ENCODE measurements at regions not wholly inside any gene's neighbourhood (a gene's known extent, or its start where the extent isn't known, plus 50 kb on each side); places are given as distances from the start of the nearest gene placed in this dataset.

- TF ChIP-seq, protein P1, sequence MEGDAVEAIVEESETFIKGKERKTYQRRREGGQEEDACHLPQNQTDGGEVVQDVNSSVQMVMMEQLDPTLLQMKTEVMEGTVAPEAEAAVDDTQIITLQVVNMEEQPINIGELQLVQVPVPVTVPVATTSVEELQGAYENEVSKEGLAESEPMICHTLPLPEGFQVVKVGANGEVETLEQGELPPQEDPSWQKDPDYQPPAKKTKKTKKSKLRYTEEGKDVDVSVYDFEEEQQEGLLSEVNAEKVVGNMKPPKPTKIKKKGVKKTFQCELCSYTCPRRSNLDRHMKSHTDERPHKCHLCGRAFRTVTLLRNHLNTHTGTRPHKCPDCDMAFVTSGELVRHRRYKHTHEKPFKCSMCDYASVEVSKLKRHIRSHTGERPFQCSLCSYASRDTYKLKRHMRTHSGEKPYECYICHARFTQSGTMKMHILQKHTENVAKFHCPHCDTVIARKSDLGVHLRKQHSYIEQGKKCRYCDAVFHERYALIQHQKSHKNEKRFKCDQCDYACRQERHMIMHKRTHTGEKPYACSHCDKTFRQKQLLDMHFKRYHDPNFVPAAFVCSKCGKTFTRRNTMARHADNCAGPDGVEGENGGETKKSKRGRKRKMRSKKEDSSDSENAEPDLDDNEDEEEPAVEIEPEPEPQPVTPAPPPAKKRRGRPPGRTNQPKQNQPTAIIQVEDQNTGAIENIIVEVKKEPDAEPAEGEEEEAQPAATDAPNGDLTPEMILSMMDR (IDR thresholded peaks at IDR 0.05), result no peak
These were observed 177.3 kb upstream of the NAALADL2 start for GRCh38 chr3:174681784-174682183.

- TF ChIP-seq, protein P1 (IDR thresholded peaks at IDR 0.05), result no peak
These were observed 173.3 kb upstream of the NAALADL2 start for GRCh38 chr3:174685796-174686195.

- TF ChIP-seq, protein P1 (IDR thresholded peaks at IDR 0.05), result no peak
These were observed 161.8 kb upstream of the NAALADL2 start for GRCh38 chr3:174697310-174697709.

GRCh38 chr3:174700736-174701135 is 158.4 kb upstream of the NAALADL2 start:
- TF ChIP-seq, protein P1 (IDR thresholded peaks at IDR 0.05), result no peak

DNA sequence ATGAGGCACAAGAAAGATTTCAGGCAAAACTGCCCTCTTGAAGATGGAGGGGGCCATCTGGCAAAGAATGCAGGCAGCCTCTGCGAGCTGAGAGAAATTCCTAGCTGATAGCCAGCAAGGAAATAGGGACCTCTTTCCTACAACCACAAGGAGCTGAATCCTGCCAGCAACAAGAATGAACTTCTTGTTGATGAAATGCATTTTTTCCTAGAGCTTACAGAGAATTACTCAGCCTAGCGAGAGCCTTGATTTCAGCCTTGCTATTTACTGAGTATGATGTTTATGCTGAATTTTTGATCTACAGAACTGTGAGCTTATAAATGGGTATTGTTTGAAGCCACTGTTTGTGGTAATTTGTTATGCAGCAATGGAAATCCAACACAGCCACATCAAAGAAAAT is 148.5 kb upstream of the NAALADL2 start:
- TF ChIP-seq, protein P1 (IDR thresholded peaks at IDR 0.05), result no peak

DNA sequence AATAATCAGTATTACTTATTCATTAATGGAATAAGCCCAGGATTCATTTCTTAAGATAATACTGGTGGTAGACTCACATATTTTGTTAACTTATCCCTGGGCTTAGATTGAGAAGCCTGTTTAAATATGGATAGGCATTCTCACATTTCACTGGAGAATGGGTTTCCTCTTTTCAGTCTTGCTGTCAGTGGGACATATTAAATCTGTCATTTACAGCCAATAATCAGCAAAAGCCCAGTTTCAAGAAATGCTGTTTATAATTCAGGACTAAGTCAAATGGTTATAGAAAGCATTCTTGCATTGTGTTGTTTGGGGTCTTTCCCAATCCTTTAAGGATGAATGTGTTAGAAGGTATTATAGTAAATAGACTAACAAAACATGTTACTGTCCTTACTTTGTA is 143.7 kb upstream of the NAALADL2 start:
- TF ChIP-seq, protein P1 (IDR thresholded peaks at IDR 0.05), result no peak

DNA sequence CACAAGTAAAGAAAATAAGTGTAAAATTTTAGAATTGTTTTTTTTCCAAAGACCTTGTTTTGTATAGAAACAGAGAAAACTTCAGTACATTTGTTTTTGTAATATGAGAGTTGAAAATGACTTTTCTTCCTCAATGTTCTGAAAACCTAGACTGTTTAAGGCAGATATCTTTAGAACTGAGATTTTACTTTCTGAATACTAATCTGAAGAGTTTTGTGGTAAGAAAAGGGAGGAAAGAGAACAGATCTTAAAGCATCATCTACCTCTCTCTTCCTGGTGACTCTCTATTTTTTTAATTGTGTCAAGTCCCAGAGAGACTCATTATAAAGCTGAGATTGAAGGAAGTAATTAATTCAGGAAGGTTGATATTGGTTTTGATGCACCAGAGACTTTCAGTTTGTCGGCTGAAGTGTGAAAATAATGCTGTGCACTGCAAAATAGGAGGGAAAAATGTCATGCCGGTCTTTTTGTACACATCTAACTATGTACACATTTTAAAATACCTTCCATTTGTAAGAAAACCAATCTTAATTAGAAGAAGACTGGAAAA is 142.1 kb upstream of the NAALADL2 start:
- TF ChIP-seq, protein P1 (IDR thresholded peaks at IDR 0.05), result no peak

DNA sequence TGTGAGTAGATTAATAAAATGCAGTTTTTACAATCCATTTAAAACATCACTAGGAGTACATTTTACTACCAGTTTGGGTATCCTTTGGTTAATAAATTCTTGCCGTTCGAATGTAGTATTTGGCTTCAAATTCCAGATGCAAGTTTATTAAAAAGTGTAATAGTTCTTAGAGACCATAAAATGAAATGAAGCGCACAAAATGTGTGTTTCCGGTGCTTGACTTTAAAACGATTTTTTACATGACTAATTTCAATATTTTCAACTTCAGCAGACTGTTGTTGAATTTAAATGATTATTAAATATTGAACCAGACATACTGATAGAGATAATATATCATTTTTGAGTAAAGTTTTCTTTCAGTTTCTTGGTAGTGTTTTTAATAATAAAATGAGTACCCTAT is 138.4 kb upstream of the NAALADL2 start:
- TF ChIP-seq, protein P1 (IDR thresholded peaks at IDR 0.05), result no peak

Measured in LNCAP (cell line).